GM19238 (cell line): ENCODE measurements at regions not wholly inside any gene's neighbourhood (a gene's known extent, or its start where the extent isn't known, plus 50 kb on each side); places are given as distances from the start of the nearest gene placed in this dataset.

Experiments used
- DNase-seq: peaks from one replicate; pipeline ENCODE4 v3.0.0; 2011; ENCODE audit warnings: low spot score; ENCODE audit not compliant: insufficient read length

- no peak for DNase-seq
These were observed 436.4 kb downstream of the BCOR start for GRCh38 chrX:39661116-39661907.

GRCh38 chrX:39665830-39666518 lies 431.8 kb downstream of the BCOR start:
- DNase-seq = no peak

- DNase-seq = no peak
These were observed 430.6 kb downstream of the BCOR start for GRCh38 chrX:39667191-39667590.

- no peak for DNase-seq
These were observed 429.8 kb downstream of the BCOR start for GRCh38 chrX:39667736-39668482.

GRCh38 chrX:39669668-39670067 lies 428.1 kb downstream of the BCOR start:
- DNase-seq = no peak

GRCh38 chrX:39670281-39670680 lies 427.5 kb downstream of the BCOR start:
- no peak for DNase-seq

GRCh38 chrX:39672405-39672804 lies 425.4 kb downstream of the BCOR start:
- DNase-seq = no peak

- no peak for DNase-seq
These were observed 423.1 kb downstream of the BCOR start for GRCh38 chrX:39674490-39675161.

- no peak for DNase-seq
These were observed 422.6 kb downstream of the BCOR start for GRCh38 chrX:39675162-39675553.

GRCh38 chrX:39675619-39676018 lies 422.1 kb downstream of the BCOR start:
- DNase-seq = no peak

GRCh38 chrX:39676434-39676833 lies 421.3 kb downstream of the BCOR start:
- DNase-seq = no peak

- no peak for DNase-seq
These were observed 420.2 kb downstream of the BCOR start for GRCh38 chrX:39677585-39677977.

GRCh38 chrX:39677978-39678791 lies 419.6 kb downstream of the BCOR start:
- DNase-seq = no peak

GRCh38 chrX:39678914-39679313 lies 418.8 kb downstream of the BCOR start:
- DNase-seq = no peak

- no peak for DNase-seq
These were observed 418.1 kb downstream of the BCOR start for GRCh38 chrX:39679497-39680157.

- no peak for DNase-seq
These were observed 415.9 kb downstream of the BCOR start for GRCh38 chrX:39681885-39682284.

GRCh38 chrX:39682778-39683177 lies 415.0 kb downstream of the BCOR start:
- no peak for DNase-seq

- no peak for DNase-seq
These were observed 409.6 kb downstream of the BCOR start for GRCh38 chrX:39688219-39688575.

GRCh38 chrX:39688576-39689375 lies 409.0 kb downstream of the BCOR start:
- no peak for DNase-seq
